Activated naive CD8-positive, alpha-beta T cell treated with anti-CD3 and anti-CD28 coated beads, Interleukin-2, amount 50 U/mL, for 24 hours (primary cell): ENCODE measurements at regions not wholly inside any gene's neighbourhood (a gene's known extent, or its start where the extent isn't known, plus 50 kb on each side); places are given as distances from the start of the nearest gene placed in this dataset.

Experiments used
- ATAC-seq: fragments of 150-1000 bp; cut with Tn5 transposase; one replicate; pipeline ENCODE4 v1.10.0; 2021
- DNase-seq: peaks from one replicate; pipeline ENCODE4 v3.0.0; 2021
- H3K27ac Mint-ChIP-seq: one replicate; pipeline ENCODE4 v1.8.0; 2021; ENCODE audit warnings: mild to moderate bottlenecking, mixed read lengths
- H3K27me3 Mint-ChIP-seq: one replicate; pipeline ENCODE4 v1.8.0; 2021; ENCODE audit warnings: mixed read lengths
- H3K36me3 Mint-ChIP-seq: one replicate; pipeline ENCODE4 v1.8.0; 2021; ENCODE audit warnings: low read depth, mixed read lengths
- H3K4me1 Mint-ChIP-seq: one replicate; pipeline ENCODE4 v1.8.0; 2021; ENCODE audit warnings: mixed read lengths
- H3K4me3 Mint-ChIP-seq: one replicate; pipeline ENCODE4 v1.8.0; 2021; ENCODE audit warnings: mild to moderate bottlenecking, moderate library complexity, mixed read lengths
- H3K9me3 Mint-ChIP-seq: one replicate; pipeline ENCODE4 v1.8.0; 2021; ENCODE audit warnings: mixed read lengths

- Mint-ChIP-seq H3K27ac (no peak overlapping the region), H3K27me3 (no peaks in the 10 kb centered on the region), H3K4me1 (no peaks in the 10 kb centered on the region), H3K36me3 (no peaks in the 10 kb centered on the region), H3K9me3 (peaks cover 17% of the 10 kb centered on the region), H3K4me3 (no peak overlapping the region)
- DNase-seq = no peak
- ATAC-seq = no peak
Measured at GRCh38 chr4:188554413-188554812, 415.2 kb downstream of the TRIML1 start.

DNA sequence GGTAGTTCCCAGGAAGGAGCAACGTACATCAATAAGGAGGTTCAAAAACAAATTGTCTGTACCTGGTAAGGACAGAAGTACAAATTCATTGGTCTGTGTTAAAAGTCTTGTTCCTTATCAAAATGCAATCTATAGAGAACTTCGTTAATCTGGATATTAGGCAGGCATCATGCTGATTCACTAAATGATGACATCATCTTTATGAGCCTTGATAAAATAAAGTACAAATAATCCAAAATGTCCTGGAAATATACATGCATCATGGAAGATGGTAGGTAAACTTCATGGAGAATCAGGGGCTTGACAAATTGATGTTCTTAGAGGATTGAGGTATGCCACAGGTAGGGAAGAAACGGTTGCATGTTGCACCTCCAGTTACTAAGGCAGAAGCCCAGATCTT lies 433.9 kb downstream of the TRIML1 start:
- no peaks in the 10 kb centered on the region for H3K4me1 Mint-ChIP-seq
- ATAC-seq (no peak), DNase-seq (no peak)
- H3K36me3 Mint-ChIP-seq = no peaks in the 10 kb centered on the region
- H3K27ac Mint-ChIP-seq = no peak overlapping the region
- no peaks in the 10 kb centered on the region for H3K27me3 Mint-ChIP-seq
- peaks cover 17% of the 10 kb centered on the region for H3K9me3 Mint-ChIP-seq
- no peak overlapping the region for H3K4me3 Mint-ChIP-seq

DNA sequence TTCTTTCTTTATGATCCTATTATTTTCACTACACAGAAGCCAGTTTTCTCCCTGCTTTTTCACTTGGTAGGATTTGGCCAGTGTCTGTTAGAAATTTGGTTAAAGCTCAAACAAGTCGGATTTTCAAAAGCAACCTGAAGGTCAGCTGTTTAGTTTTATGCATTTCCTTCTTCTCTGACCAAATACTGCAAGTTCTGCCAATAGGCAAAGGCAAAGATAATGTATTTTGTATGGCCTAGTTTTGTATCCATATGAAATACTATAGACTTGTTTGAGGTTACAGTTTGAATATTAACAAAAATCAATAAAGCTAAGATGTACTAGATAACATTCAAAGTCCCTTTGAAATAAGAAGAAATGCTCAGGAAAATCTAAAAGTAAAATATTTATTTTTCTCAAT lies 439.4 kb downstream of the TRIML1 start:
- Mint-ChIP-seq H3K4me1 (no peaks in the 10 kb centered on the region), H3K36me3 (no peaks in the 10 kb centered on the region), H3K4me3 (no peak overlapping the region), H3K9me3 (peaks cover 3% of the 10 kb centered on the region), H3K27me3 (no peaks in the 10 kb centered on the region), H3K27ac (no peak overlapping the region)
- DNase-seq (no peak), ATAC-seq (no peak)

GRCh38 chr4:188596021-188596420 lies 456.8 kb downstream of the TRIML1 start:
- Mint-ChIP-seq H3K4me3 (no peak overlapping the region), H3K4me1 (no peaks in the 10 kb centered on the region), H3K27me3 (no peaks in the 10 kb centered on the region), H3K9me3 (peaks cover 26% of the 10 kb centered on the region), H3K27ac (no peak overlapping the region), H3K36me3 (no peaks in the 10 kb centered on the region)
- ATAC-seq (no peak), DNase-seq (no peak)

GRCh38 chr4:188603646-188604045 lies 464.4 kb downstream of the TRIML1 start:
- no peaks in the 10 kb centered on the region for H3K27me3 Mint-ChIP-seq
- no peaks in the 10 kb centered on the region for H3K36me3 Mint-ChIP-seq
- H3K4me3 Mint-ChIP-seq = no peak overlapping the region
- H3K9me3 Mint-ChIP-seq = peaks cover 25% of the 10 kb centered on the region
- H3K27ac Mint-ChIP-seq = no peak overlapping the region
- ATAC-seq (no peak), DNase-seq (no peak)
- no peaks in the 10 kb centered on the region for H3K4me1 Mint-ChIP-seq

- ATAC-seq (no peak), DNase-seq (no peak)
- Mint-ChIP-seq H3K4me3 (no peak overlapping the region), H3K36me3 (no peaks in the 10 kb centered on the region), H3K27ac (no peak overlapping the region), H3K27me3 (no peaks in the 10 kb centered on the region), H3K9me3 (peaks cover 14% of the 10 kb centered on the region), H3K4me1 (no peaks in the 10 kb centered on the region)
Measured at GRCh38 chr4:188606635-188607034, 467.4 kb downstream of the TRIML1 start.

DNA sequence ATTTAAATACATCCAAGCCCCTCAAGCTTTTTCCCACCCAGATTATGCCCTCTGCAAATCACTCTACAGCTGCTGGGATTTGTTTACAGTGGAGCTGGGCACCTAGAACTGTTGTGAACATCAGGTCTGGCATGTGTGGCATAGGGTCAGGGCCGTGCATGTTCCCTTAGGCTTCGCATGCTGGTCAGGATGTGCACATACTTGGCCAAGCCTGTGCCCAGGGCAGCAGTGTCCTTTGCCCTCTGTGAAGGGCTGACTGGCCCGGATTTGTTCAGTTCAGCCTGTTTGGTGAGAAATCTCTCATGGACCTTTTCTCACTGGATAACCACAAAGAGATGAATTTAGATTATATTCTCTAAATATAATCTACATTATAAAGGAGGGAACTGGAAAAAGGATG lies 471.9 kb downstream of the TRIML1 start:
- H3K36me3 Mint-ChIP-seq = no peaks in the 10 kb centered on the region
- no peaks in the 10 kb centered on the region for H3K27me3 Mint-ChIP-seq
- no peak for DNase-seq
- ATAC-seq = no peak
- H3K27ac Mint-ChIP-seq = no peak overlapping the region
- no peak overlapping the region for H3K4me3 Mint-ChIP-seq
- no peaks in the 10 kb centered on the region for H3K4me1 Mint-ChIP-seq
- H3K9me3 Mint-ChIP-seq = peaks cover 11% of the 10 kb centered on the region

DNA sequence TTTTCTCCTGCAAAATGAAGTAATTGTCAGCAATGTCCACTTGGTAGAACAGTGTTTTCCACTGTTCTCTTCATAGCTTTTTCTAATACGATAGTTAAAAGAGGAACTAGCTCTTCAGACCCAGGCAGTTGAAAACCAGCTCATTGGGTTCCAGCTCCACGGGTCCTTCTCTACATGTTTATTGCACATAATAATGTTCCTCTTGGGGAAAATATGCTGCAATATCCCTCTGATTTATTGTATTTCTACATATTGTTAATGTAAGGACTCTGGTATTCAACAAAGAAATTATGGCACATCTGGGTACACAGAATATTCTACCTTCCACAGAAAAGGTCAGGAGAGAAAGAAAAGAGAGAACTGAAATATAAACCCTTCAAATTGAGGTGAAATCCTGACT lies 473.4 kb downstream of the TRIML1 start:
- no peaks in the 10 kb centered on the region for H3K36me3 Mint-ChIP-seq
- no peaks in the 10 kb centered on the region for H3K27me3 Mint-ChIP-seq
- H3K4me1 Mint-ChIP-seq = no peaks in the 10 kb centered on the region
- H3K4me3 Mint-ChIP-seq = no peak overlapping the region
- no peak overlapping the region for H3K27ac Mint-ChIP-seq
- ATAC-seq (no peak), DNase-seq (no peak)
- H3K9me3 Mint-ChIP-seq = peaks cover 19% of the 10 kb centered on the region

- Mint-ChIP-seq H3K9me3 (peaks cover 19% of the 10 kb centered on the region), H3K27me3 (no peaks in the 10 kb centered on the region), H3K4me3 (no peak overlapping the region), H3K27ac (no peak overlapping the region), H3K4me1 (no peaks in the 10 kb centered on the region), H3K36me3 (no peaks in the 10 kb centered on the region)
- no peak for ATAC-seq
- no peak for DNase-seq
Measured at GRCh38 chr4:188613976-188614375, 474.7 kb downstream of the TRIML1 start.

DNA sequence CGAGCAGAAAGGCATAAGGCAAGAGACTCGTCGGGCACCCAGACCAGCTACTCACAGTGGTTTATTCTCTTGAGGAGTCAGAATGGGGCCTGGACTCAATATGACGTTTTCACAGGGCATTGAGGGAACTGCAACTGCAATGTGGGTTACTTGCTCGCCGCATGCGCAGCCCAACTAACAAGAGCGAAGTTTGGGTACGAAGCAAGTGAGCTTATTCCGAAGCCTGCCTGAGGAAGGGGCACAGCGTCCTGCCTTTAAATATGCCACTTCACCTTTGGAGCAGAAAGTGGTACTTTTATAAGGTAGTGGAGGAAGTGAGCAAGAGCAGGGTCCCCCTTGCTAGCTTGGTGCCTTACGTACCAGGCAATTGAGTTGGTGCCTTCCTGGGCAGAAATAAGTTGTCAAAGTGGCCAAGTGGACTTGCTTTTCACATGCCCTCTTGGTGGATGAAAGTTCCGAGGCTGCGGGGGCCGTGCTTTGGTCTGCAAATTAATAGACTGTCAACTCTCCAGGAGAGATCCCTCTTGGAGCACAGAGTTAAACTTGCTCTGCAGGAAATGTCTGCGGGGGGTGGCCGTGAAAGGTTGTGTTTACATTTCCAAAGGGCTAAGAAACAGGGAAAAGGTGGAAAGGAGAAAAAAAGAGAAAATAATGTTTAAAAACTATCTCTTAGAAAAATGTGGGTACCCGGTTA lies 480.4 kb downstream of the TRIML1 start:
- H3K9me3 Mint-ChIP-seq = peaks cover 8% of the 10 kb centered on the region
- no peak overlapping the region for H3K27ac Mint-ChIP-seq
- ATAC-seq (no peak), DNase-seq (no peak)
- H3K27me3 Mint-ChIP-seq = no peaks in the 10 kb centered on the region
- no peaks in the 10 kb centered on the region for H3K36me3 Mint-ChIP-seq
- H3K4me3 Mint-ChIP-seq = no peak overlapping the region
- no peaks in the 10 kb centered on the region for H3K4me1 Mint-ChIP-seq

DNA sequence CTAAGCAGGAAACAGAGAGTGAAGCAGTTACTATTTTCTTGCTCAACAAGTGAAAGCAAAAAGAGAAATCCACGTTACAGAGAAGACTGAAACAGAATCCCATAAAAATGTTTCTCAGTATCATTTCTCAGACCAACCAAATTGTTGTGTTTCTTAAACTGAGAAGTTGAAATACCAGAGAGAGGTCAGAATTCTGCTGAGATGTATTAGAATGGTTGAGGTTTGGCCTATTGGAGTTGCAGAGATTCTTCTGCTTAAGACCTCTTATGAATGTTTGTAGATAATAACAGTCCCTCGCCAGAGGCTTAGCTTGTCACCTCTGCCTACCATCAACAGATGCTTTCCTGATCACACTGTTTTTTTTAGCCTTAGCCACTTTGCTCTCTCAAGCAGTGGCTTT lies 481.4 kb downstream of the TRIML1 start:
- no peak for ATAC-seq
- Mint-ChIP-seq H3K27me3 (no peaks in the 10 kb centered on the region), H3K4me1 (no peaks in the 10 kb centered on the region), H3K27ac (no peak overlapping the region), H3K9me3 (peaks cover 8% of the 10 kb centered on the region), H3K4me3 (no peak overlapping the region), H3K36me3 (no peaks in the 10 kb centered on the region)
- no peak for DNase-seq

GRCh38 chr4:188623314-188623854 lies 484.1 kb downstream of the TRIML1 start:
- no peak overlapping the region for H3K4me3 Mint-ChIP-seq
- no peak for ATAC-seq
- H3K9me3 Mint-ChIP-seq = peaks cover 9% of the 10 kb centered on the region
- H3K27ac Mint-ChIP-seq = no peak overlapping the region
- DNase-seq = no peak
- H3K4me1 Mint-ChIP-seq = no peaks in the 10 kb centered on the region
- H3K36me3 Mint-ChIP-seq = no peaks in the 10 kb centered on the region
- no peaks in the 10 kb centered on the region for H3K27me3 Mint-ChIP-seq

GRCh38 chr4:188624370-188624769 lies 485.1 kb downstream of the TRIML1 start:
- no peaks in the 10 kb centered on the region for H3K4me1 Mint-ChIP-seq

GRCh38 chr4:188627892-188628291 lies 488.7 kb downstream of the TRIML1 start:
- Mint-ChIP-seq H3K36me3 (no peaks in the 10 kb centered on the region), H3K9me3 (peaks cover 13% of the 10 kb centered on the region), H3K27ac (no peak overlapping the region), H3K4me1 (no peaks in the 10 kb centered on the region), H3K27me3 (no peaks in the 10 kb centered on the region), H3K4me3 (no peak overlapping the region)
- no peak for DNase-seq
- no peak for ATAC-seq

More at GRCh38 chr4:188624370-188624769, 485.1 kb downstream of the TRIML1 start:
- no peak overlapping the region for H3K27ac Mint-ChIP-seq
- H3K9me3 Mint-ChIP-seq = peaks cover 9% of the 10 kb centered on the region
- no peak overlapping the region for H3K4me3 Mint-ChIP-seq
- no peaks in the 10 kb centered on the region for H3K36me3 Mint-ChIP-seq
- ATAC-seq (no peak), DNase-seq (no peak)
- no peaks in the 10 kb centered on the region for H3K27me3 Mint-ChIP-seq

GRCh38 chr4:188639479-188640100 lies 500.3 kb downstream of the TRIML1 start:
- no peak for ATAC-seq
- Mint-ChIP-seq H3K4me1 (no peaks in the 10 kb centered on the region), H3K27ac (no peak overlapping the region), H3K4me3 (no peak overlapping the region), H3K36me3 (no peaks in the 10 kb centered on the region), H3K9me3 (peaks cover 10% of the 10 kb centered on the region), H3K27me3 (no peaks in the 10 kb centered on the region)
- DNase-seq = no peak
